CD14-positive monocyte (primary cell): ENCODE measurements at regions not wholly inside any gene's neighbourhood (a gene's known extent, or its start where the extent isn't known, plus 50 kb on each side); places are given as distances from the start of the nearest gene placed in this dataset.

ENCODE experiments used
- DNase-seq, 3 donors: peaks; one replicate each; pipeline ENCODE4 v3.0.0-alpha.2; 2011 to 2022
- H2AFZ ChIP-seq: 2 replicates; pipeline ENCODE4 v1.6.0; 2012; ENCODE audit warnings: mild to moderate bottlenecking, low read depth, low read length, inconsistent platforms; ENCODE audit not compliant: insufficient read depth, poor library complexity, severe bottlenecking
- H3K27ac ChIP-seq, 2 donors: 1 replicate in 1 of 2; 2 replicates in 1 of 2; pipeline ENCODE4 v1.5.1; 2012 to 2013; ENCODE audit warnings: low read length in 2 of 2, control low read depth in 1 of 2, inconsistent platforms in 1 of 2, low read depth in 1 of 2, mild to moderate bottlenecking in 1 of 2
- H3K27me3 ChIP-seq, 2 donors: one replicate each; pipeline versions ENCODE4 v1.6.0 to v1.6.1; 2011 to 2013; ENCODE audit warnings: low read length in 2 of 2; ENCODE audit not compliant: control insufficient read depth in 2 of 2, insufficient read depth in 2 of 2
- H3K36me3 ChIP-seq, 2 donors: replicated peaks in 1 of 2; 1 replicate in 1 of 2; 2 replicates in 1 of 2; pipeline versions ENCODE4 v1.5.1 to v1.6.1; 2012 to 2013; ENCODE audit warnings: low read length in 2 of 2, control low read depth in 1 of 2, inconsistent platforms in 1 of 2, mild to moderate bottlenecking in 1 of 2; ENCODE audit not compliant: insufficient read depth in 2 of 2, control insufficient read depth in 1 of 2
- H3K4me1 ChIP-seq, 2 donors: 1 replicate in 1 of 2; 2 replicates in 1 of 2; pipeline versions ENCODE4 v1.5.1 to v1.6.1; 2012 to 2013; ENCODE audit warnings: low read length in 2 of 2, control low read depth in 1 of 2, inconsistent platforms in 1 of 2, mild to moderate bottlenecking in 1 of 2, moderate library complexity in 1 of 2; ENCODE audit not compliant: insufficient read depth in 2 of 2, control insufficient read depth in 1 of 2
- H3K4me2 ChIP-seq: replicated peaks from 2 replicates; pipeline ENCODE3; 2012; ENCODE audit warnings: low read length, moderate library complexity, mild to moderate bottlenecking; ENCODE audit not compliant: poor library complexity, severe bottlenecking; ENCODE audit errors: extremely low read depth
- H3K4me3 ChIP-seq, 3 experiments: fragments of 200-600 bp in 1 of 3; sonication (generic) in 1 of 3; replicated peaks in 1 of 3; 1 replicate in 2 of 3; 2 replicates in 1 of 3; pipeline ENCODE4 v1.5.1; 2011 to 2013; ENCODE audit warnings: low read length in 3 of 3, mild to moderate bottlenecking in 3 of 3, control low read depth in 2 of 3, low read depth in 2 of 3, inconsistent platforms in 1 of 3, moderate library complexity in 1 of 3
- H3K79me2 ChIP-seq: 2 replicates; pipeline ENCODE4 v1.6.0; 2012; ENCODE audit warnings: mild to moderate bottlenecking, control low read depth, inconsistent platforms, low read length, moderate library complexity; ENCODE audit not compliant: insufficient read depth
- H3K9ac ChIP-seq: 2 replicates; pipeline ENCODE4 v1.6.0; 2017; ENCODE audit warnings: low read length, mild to moderate bottlenecking; ENCODE audit not compliant: insufficient read depth, poor library complexity, severe bottlenecking
- H3K9me3 ChIP-seq, 2 donors: replicated peaks in 1 of 2; 1 replicate in 1 of 2; 2 replicates in 1 of 2; pipeline versions ENCODE4 v1.5.1 to v1.6.1; 2012 to 2013; ENCODE audit warnings: low read length in 2 of 2, control low read depth in 1 of 2; ENCODE audit not compliant: control insufficient read depth in 1 of 2, insufficient read depth in 1 of 2
- H4K20me1 ChIP-seq: 2 replicates; pipeline ENCODE4 v1.6.0; 2012; ENCODE audit warnings: mild to moderate bottlenecking, low read length, control low read depth, moderate library complexity; ENCODE audit not compliant: insufficient read depth
- H3K27ac Mint-ChIP-seq, 7 donors: one replicate each; pipeline ENCODE4 v1.8.0; 2020; ENCODE audit warnings: mild to moderate bottlenecking in 7 of 7, mixed read lengths in 7 of 7, moderate library complexity in 6 of 7, inconsistent platforms in 2 of 7
- H3K27me3 Mint-ChIP-seq, 3 donors: one replicate each; pipeline ENCODE4 v1.8.0; 2021 to 2022; ENCODE audit warnings: low read depth in 3 of 3, mild to moderate bottlenecking in 3 of 3, mixed read lengths in 3 of 3, moderate library complexity in 3 of 3, inconsistent platforms in 1 of 3
- H3K36me3 Mint-ChIP-seq, 2 donors: one replicate each; pipeline ENCODE4 v1.8.0; 2020; ENCODE audit warnings: mixed read lengths in 2 of 2, inconsistent platforms in 1 of 2, mild to moderate bottlenecking in 1 of 2
- H3K4me1 Mint-ChIP-seq: one replicate; pipeline ENCODE4 v1.8.0; 2020; ENCODE audit warnings: mild to moderate bottlenecking, mixed read lengths
- H3K4me3 Mint-ChIP-seq, 2 donors: one replicate each; pipeline ENCODE4 v1.8.0; 2020; ENCODE audit warnings: mild to moderate bottlenecking in 2 of 2, mixed read lengths in 2 of 2, moderate library complexity in 1 of 2
- H3K9me3 Mint-ChIP-seq, 7 donors: one replicate each; pipeline ENCODE4 v1.8.0; 2020 to 2022; ENCODE audit warnings: mixed read lengths in 7 of 7, mild to moderate bottlenecking in 6 of 7, moderate library complexity in 6 of 7, inconsistent platforms in 2 of 7
- WGBS: methylation state at CpG from one replicate; pipeline ENCODE4 v1.1.5; 2013; ENCODE audit warnings: missing lambda C conversion rate; ENCODE audit not compliant: insufficient coverage; 5-methylcytosine and 5-hydroxymethylcytosine counted together
- intact Hi-C, 2 donors: fragments of 100-400 bp; cut with micrococcal nuclease; formaldehyde crosslinking; loops; one replicate each; pipeline versions ENCODE4 v1.15.0 to v1.15.1; 2023
- TF ChIP-seq, protein P1 (sequence below): fragments of 200-600 bp; IDR thresholded peaks from one replicate; pipeline ENCODE4 v1.8.0; 2022; ENCODE audit warnings: antibody characterized with exemption, mild to moderate bottlenecking

DNA sequence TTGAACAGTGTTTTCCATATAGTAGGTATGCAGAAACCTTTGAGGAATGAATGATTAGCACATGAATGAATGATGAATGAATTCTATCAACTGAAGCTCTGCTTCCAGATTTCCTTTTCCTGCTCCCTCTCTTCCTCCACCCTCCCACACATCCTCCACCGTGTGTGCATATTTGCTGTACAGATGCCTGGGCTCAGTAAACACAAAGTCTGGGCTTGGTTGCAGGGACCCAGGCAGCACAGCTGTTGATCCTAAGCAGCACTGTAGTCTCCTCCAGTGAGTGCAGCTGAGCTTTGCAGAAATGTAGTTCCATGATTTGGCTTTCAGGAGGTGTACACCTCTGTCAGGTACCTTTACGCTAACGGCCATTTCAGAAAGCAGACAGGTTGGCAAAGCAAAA, 611.7 kb downstream of the NUF2 start:
- no peak for DNase-seq
- H3K9ac ChIP-seq: no peak overlapping the region
- no peak overlapping the region for H3K27ac Mint-ChIP-seq
- no peaks in the 10 kb centered on the region for H3K36me3 Mint-ChIP-seq
- peaks cover 0 to 1% (median 0%) of the 10 kb centered on the region in 3 donors for H3K27me3 Mint-ChIP-seq
- no peaks in the 10 kb centered on the region for H3K4me1 Mint-ChIP-seq
- no peaks in the 10 kb centered on the region for H4K20me1 ChIP-seq
- H2AFZ ChIP-seq: no peak overlapping the region
- H3K79me2 ChIP-seq: no peaks in the 10 kb centered on the region
- H3K9me3 ChIP-seq: peaks cover 0 to 8% of the 10 kb centered on the region in 2 donors
- H3K9me3 Mint-ChIP-seq: peaks cover 2 to 13% (median 5%) of the 10 kb centered on the region in 7 donors
- TF ChIP-seq, protein P1, sequence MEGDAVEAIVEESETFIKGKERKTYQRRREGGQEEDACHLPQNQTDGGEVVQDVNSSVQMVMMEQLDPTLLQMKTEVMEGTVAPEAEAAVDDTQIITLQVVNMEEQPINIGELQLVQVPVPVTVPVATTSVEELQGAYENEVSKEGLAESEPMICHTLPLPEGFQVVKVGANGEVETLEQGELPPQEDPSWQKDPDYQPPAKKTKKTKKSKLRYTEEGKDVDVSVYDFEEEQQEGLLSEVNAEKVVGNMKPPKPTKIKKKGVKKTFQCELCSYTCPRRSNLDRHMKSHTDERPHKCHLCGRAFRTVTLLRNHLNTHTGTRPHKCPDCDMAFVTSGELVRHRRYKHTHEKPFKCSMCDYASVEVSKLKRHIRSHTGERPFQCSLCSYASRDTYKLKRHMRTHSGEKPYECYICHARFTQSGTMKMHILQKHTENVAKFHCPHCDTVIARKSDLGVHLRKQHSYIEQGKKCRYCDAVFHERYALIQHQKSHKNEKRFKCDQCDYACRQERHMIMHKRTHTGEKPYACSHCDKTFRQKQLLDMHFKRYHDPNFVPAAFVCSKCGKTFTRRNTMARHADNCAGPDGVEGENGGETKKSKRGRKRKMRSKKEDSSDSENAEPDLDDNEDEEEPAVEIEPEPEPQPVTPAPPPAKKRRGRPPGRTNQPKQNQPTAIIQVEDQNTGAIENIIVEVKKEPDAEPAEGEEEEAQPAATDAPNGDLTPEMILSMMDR: no peak
- no peak overlapping the region for H3K4me3 Mint-ChIP-seq
- H3K27me3 ChIP-seq: no peaks in the 10 kb centered on the region
- H3K36me3 ChIP-seq: no peaks in the 10 kb centered on the region
- no peak overlapping the region for H3K4me2 ChIP-seq
- no peaks in the 10 kb centered on the region for H3K4me1 ChIP-seq
- no peak overlapping the region for H3K27ac ChIP-seq
- intact Hi-C loops: no loop called here
- WGBS: 29% methylated on average over 1 of the region's 3 CpGs
- no peak overlapping the region for H3K4me3 ChIP-seq

DNA sequence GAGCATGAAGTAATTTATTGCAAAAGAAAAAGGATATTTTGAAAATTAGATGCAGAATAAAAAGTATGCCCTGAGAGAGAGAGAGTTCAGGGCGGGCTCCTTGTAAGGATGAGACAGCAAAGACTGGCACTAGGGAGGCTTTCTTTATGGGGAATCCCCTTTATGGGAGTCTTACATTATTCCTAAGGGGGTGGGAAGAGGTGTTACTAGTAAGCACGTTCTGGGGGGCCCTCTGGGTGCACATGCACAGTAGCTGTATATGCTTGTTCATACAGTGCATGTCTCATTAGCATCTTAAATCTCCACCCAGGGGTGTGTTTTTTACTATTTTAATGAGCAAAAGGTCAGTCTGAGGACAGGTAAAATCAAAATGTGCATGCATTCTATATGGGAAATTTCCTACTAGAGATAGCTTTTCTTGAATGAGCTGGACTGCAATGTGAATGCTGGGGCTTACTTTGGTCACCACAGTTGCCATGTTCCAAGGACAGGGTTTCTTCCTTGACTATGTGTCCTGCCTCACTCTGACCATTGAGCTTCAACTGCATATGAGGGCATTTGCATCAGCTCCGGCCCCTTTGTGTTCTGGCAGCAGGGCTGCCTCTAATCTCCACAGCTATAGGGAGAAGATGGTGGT, 614.1 kb downstream of the NUF2 start:
- Histone ChIP-seq H3K79me2 (no peaks in the 10 kb centered on the region), H3K27ac (no peak overlapping the region), H2AFZ (no peak overlapping the region), H3K4me3 (no peak overlapping the region), H3K27me3 (no peaks in the 10 kb centered on the region), H3K36me3 (no peaks in the 10 kb centered on the region), H3K4me2 (no peak overlapping the region), H3K9me3 (peaks cover 0 to 8% of the 10 kb centered on the region in 2 donors), H3K4me1 (no peaks in the 10 kb centered on the region), H4K20me1 (no peaks in the 10 kb centered on the region), H3K9ac (no peak overlapping the region)
- Mint-ChIP-seq H3K9me3 (peaks cover 2 to 17% (median 8%) of the 10 kb centered on the region in 7 donors), H3K27ac (no peak overlapping the region), H3K4me1 (no peaks in the 10 kb centered on the region), H3K4me3 (no peak overlapping the region), H3K27me3 (peaks cover 0 to 1% (median 0%) of the 10 kb centered on the region in 3 donors), H3K36me3 (no peaks in the 10 kb centered on the region)
- TF ChIP-seq, protein P1: no peak
- intact Hi-C loops: no loop called here
- DNase-seq: no peak
- WGBS: 88% methylated on average over 1 of the region's 3 CpGs
